HCT116 (cell line): ENCODE measurements at regions not wholly inside any gene's neighbourhood (a gene's known extent, or its start where the extent isn't known, plus 50 kb on each side); places are given as distances from the start of the nearest gene placed in this dataset.

Source experiments
- ATAC-seq: fragments of 200-7000 bp; cut with Tn5 transposase; 2 replicates; pipeline ENCODE4 v1.9.1; 2020; ENCODE audit warnings: mild to moderate bottlenecking, moderate library complexity
- BruUV-seq: library from RNA; stranded (reverse); fragments of 400-500 nt; replicated peaks from 2 replicates; lab custom pipeline; 2021; lab: Mats Ljungman, UMichigan
- CTCF ChIA-PET: fragments of 300-600 bp; sonication (Branson Sonifier 250); formaldehyde crosslinking; loops from one replicate; lab custom pipeline; 2021; ENCODE audit warnings: antibody characterized with exemption; lab: Charles Lee
- POLR2A ChIA-PET: fragments of 300-600, 350-600 bp; sonication (Branson Sonifier 250); formaldehyde crosslinking; loops from one replicate; lab custom pipeline; 2021; ENCODE audit warnings: antibody characterized with exemption; lab: Charles Lee
- RAD21 ChIA-PET, 2 experiments: fragments of 300-600 bp; sonication (Branson Sonifier 250); formaldehyde crosslinking; loops; one replicate each; lab custom pipeline; 2023; ENCODE audit warnings: low total read pairs in 2 of 2; ENCODE audit not compliant: uncharacterized antibody in 2 of 2, unreplicated experiment in 2 of 2, low non-redundant PET in 1 of 2; lab: Charles Lee
- DNase-seq: peaks from one replicate; pipeline ENCODE4 v3.0.0-alpha.2; 2010; ENCODE audit warnings: low read depth, low spot score
- H2AFZ ChIP-seq: fragments of 200-600 bp; shearing (Covaris generic), sonication (generic); 2 replicates; pipeline ENCODE4 v1.6.1; 2017; ENCODE audit warnings: low read depth, mixed run types, mixed read lengths, antibody characterized with exemption, low read length; ENCODE audit not compliant: poor library complexity, severe bottlenecking
- H3K27ac ChIP-seq: 2 replicates; pipeline ENCODE4 v1.5.1; 2012; ENCODE audit warnings: low read depth, low read length
- H3K27me3 ChIP-seq: fragments of 200-600 bp; sonication (generic); 2 replicates; pipeline ENCODE4 v1.6.1; 2016; ENCODE audit warnings: mixed run types, low read length, mixed read lengths; ENCODE audit not compliant: insufficient read depth
- H3K36me3 ChIP-seq, 2 experiments: fragments of 200-500 bp in 1 of 2; fragments of 200-600 bp in 1 of 2; sonication (Bioruptor generic) in 1 of 2; sonication (generic) in 1 of 2; 2 replicates each; pipeline versions ENCODE4 v1.5.1 to v1.6.1; 2014 to 2016; ENCODE audit warnings: low read length in 2 of 2, inconsistent platforms in 1 of 2, mixed read lengths in 1 of 2, mixed run types in 1 of 2; ENCODE audit not compliant: insufficient read depth in 2 of 2, control insufficient read depth in 1 of 2
- H3K4me1 ChIP-seq, 2 experiments: fragments of 200-600 bp in 1 of 2; sonication (generic) in 1 of 2; 2 replicates each; pipeline versions ENCODE4 v1.5.1 to v1.6.1; 2012 to 2017; ENCODE audit warnings: low read length in 2 of 2, inconsistent platforms in 1 of 2, mild to moderate bottlenecking in 1 of 2, mixed read lengths in 1 of 2, mixed run types in 1 of 2, moderate library complexity in 1 of 2; ENCODE audit not compliant: insufficient read depth in 2 of 2, control insufficient read depth in 1 of 2
- H3K4me2 ChIP-seq: fragments of 200-600 bp; sonication (generic); 2 replicates; pipeline ENCODE4 v1.6.1; 2017; ENCODE audit warnings: mixed run types, low read length, mixed read lengths
- H3K4me3 ChIP-seq, 2 experiments: fragments of 200-600 bp in 1 of 2; sonication (generic) in 1 of 2; replicated peaks in 1 of 2; 2 replicates each; pipeline ENCODE4 v1.5.1; 2011 to 2016; ENCODE audit warnings: low read length in 2 of 2, control low read depth in 1 of 2, low read depth in 1 of 2, mild to moderate bottlenecking in 1 of 2, mixed read lengths in 1 of 2, mixed run types in 1 of 2
- H3K79me2 ChIP-seq: fragments of 200-600 bp; sonication (generic); 2 replicates; pipeline ENCODE4 v1.6.1; 2017; ENCODE audit warnings: mild to moderate bottlenecking, mixed run types, low read length, moderate library complexity, mixed read lengths; ENCODE audit not compliant: insufficient read depth
- H3K9ac ChIP-seq: fragments of 200-600 bp; sonication (generic); 2 replicates; pipeline ENCODE4 v1.6.1; 2016; ENCODE audit warnings: low read length, mixed read lengths
- H3K9me2 ChIP-seq: fragments of 200-600 bp; sonication (generic), shearing (Covaris generic); 2 replicates; pipeline ENCODE4 v1.6.1; 2017; ENCODE audit warnings: mixed run types, mild to moderate bottlenecking, moderate library complexity; ENCODE audit not compliant: insufficient read depth
- H3K9me3 ChIP-seq, 2 experiments: fragments of 200-500 bp in 1 of 2; fragments of 200-600 bp in 1 of 2; sonication (Bioruptor generic) in 1 of 2; sonication (generic) in 1 of 2; 2 replicates each; pipeline ENCODE4 v1.6.1; 2014 to 2017; ENCODE audit warnings: low read length in 2 of 2, mixed read lengths in 2 of 2, inconsistent platforms in 1 of 2, low read depth in 1 of 2, mild to moderate bottlenecking in 1 of 2, mixed run types in 1 of 2, moderate library complexity in 1 of 2; ENCODE audit not compliant: control insufficient read depth in 1 of 2, insufficient read depth in 1 of 2
- H4K20me1 ChIP-seq: fragments of 200-600 bp; sonication (generic), shearing (Covaris generic); 2 replicates; pipeline ENCODE4 v1.6.1; 2017; ENCODE audit warnings: mixed run types, mild to moderate bottlenecking, moderate library complexity; ENCODE audit not compliant: insufficient read depth
- CBX3 ChIP-seq: IDR thresholded peaks from 2 replicates; pipeline ENCODE4 v1.6.1; 2012; ENCODE audit warnings: low read depth
- CTCF ChIP-seq, 3 experiments: fragments of 200-600 bp in 1 of 3; sonication (generic) in 1 of 3; IDR thresholded peaks in 2 of 3; conservative IDR thresholded peaks in 1 of 3; 2 replicates each; pipeline ENCODE4 v1.5.1; 2012 to 2017; ENCODE audit warnings: low read depth in 2 of 3, low read length in 2 of 3, antibody characterized with exemption in 1 of 3, borderline replicate concordance in 1 of 3, control low read depth in 1 of 3, mild to moderate bottlenecking in 1 of 3, mixed read lengths in 1 of 3, mixed run types in 1 of 3, moderate library complexity in 1 of 3; ENCODE audit not compliant: insufficient read depth in 1 of 3
- ELF1 ChIP-seq: IDR thresholded peaks from 2 replicates; pipeline ENCODE4 v1.6.1; 2012; ENCODE audit warnings: low read depth, borderline replicate concordance
- EZH2phosphoT487 ChIP-seq: fragments of 200-600 bp; IDR thresholded peaks from 2 replicates; pipeline ENCODE4 v1.6.1; 2018; ENCODE audit warnings: antibody characterized with exemption, borderline replicate concordance
- FOSL1 ChIP-seq: IDR thresholded peaks from 2 replicates; pipeline ENCODE4 v1.6.1; 2012; ENCODE audit warnings: low read depth
- JUND ChIP-seq: IDR thresholded peaks from 2 replicates; pipeline ENCODE4 v1.6.1; 2012
- POLR2A ChIP-seq: IDR thresholded peaks from 2 replicates; pipeline ENCODE4 v1.7.0; 2011; ENCODE audit warnings: borderline replicate concordance; ENCODE audit not compliant: insufficient read depth, insufficient read length; ENCODE audit errors: extremely low read depth
- SRF ChIP-seq: IDR thresholded peaks from 2 replicates; pipeline ENCODE4 v1.6.1; 2012; ENCODE audit warnings: low read depth
- TCF7L2 ChIP-seq: IDR thresholded peaks from 2 replicates; pipeline ENCODE4 v1.7.0; 2011; ENCODE audit warnings: borderline replicate concordance, inconsistent platforms; ENCODE audit not compliant: insufficient read depth, insufficient read length; ENCODE audit errors: extremely low read depth
- YY1 ChIP-seq: IDR thresholded peaks from 2 replicates; pipeline ENCODE4 v1.6.1; 2011; ENCODE audit warnings: low read length, low read depth, moderate library complexity, mild to moderate bottlenecking; ENCODE audit not compliant: insufficient replicate concordance; ENCODE audit errors: extremely low read depth
- ZFX ChIP-seq: fragments of 450-650 bp; IDR thresholded peaks from 2 replicates; pipeline ENCODE4 v1.6.1; 2017
- intact Hi-C: fragments of 100-400 bp; cut with micrococcal nuclease; formaldehyde crosslinking; loops from 2 replicates; pipeline ENCODE4 v1.10.0; 2022

GRCh38 chr1:87638636-87639035 is 310.0 kb downstream of the LMO4 start:
- BruUV-seq: no TSS peak
- no peak overlapping the region for H3K9ac ChIP-seq
- RAD21 ChIA-PET: no interaction called here
- no peaks in the 10 kb centered on the region for H3K79me2 ChIP-seq
- DNase-seq: no peak
- H3K4me1 ChIP-seq: no peaks in the 10 kb centered on the region
- H4K20me1 ChIP-seq: no peaks in the 10 kb centered on the region
- POLR2A ChIA-PET: no interaction called here
- H3K36me3 ChIP-seq: no peaks in the 10 kb centered on the region
- H3K4me3 ChIP-seq: no peak overlapping the region
- ATAC-seq: no peak
- H3K4me2 ChIP-seq: no peak overlapping the region
- H3K27ac ChIP-seq: no peak overlapping the region
- intact Hi-C loops: no loop called here
- TF ChIP-seq FOSL1: no peak
- no peak for TF ChIP-seq SRF
- TF ChIP-seq CBX3: no peak
- TF ChIP-seq CTCF (IDR thresholded peaks at IDR 0.05 in 2 of 3, conservative IDR thresholded peaks at IDR 0.05 in 1 of 3; ENCODE audit: borderline replicate concordance in 1 of 3, insufficient read depth in 1 of 3, low read depth in 2 of 3, low read length in 2 of 3): no peak
- no peak for TF ChIP-seq EZH2phosphoT487
- no peak for TF ChIP-seq TCF7L2
- TF ChIP-seq JUND: no peak
- no peak for TF ChIP-seq POLR2A
- TF ChIP-seq YY1: no peak
- no peak for TF ChIP-seq ELF1
- TF ChIP-seq ZFX: no peak
- TF ChIP-seq, all 23 proteins: peak for 0
- CTCF ChIA-PET: no interaction called here
- Histone ChIP-seq H3K27me3 (no peaks in the 10 kb centered on the region), H2AFZ (no peak overlapping the region), H3K9me3 (no peaks in the 10 kb centered on the region), H3K9me2 (no peaks in the 10 kb centered on the region)
